MM.1S (cell line): ENCODE measurements at regions not wholly inside any gene's neighbourhood (a gene's known extent, or its start where the extent isn't known, plus 50 kb on each side); places are given as distances from the start of the nearest gene placed in this dataset.

Source experiments
- DNase-seq: peaks from one replicate; pipeline ENCODE4 v3.0.0-alpha.2; 2015
- H2AFZ ChIP-seq: fragments of 300-600 bp; sonication (generic); 2 replicates; pipeline ENCODE4 v1.6.0; 2016; ENCODE audit warnings: antibody characterized with exemption, low read length
- H3F3A ChIP-seq: fragments of 300-600 bp; sonication (generic); 2 replicates; pipeline ENCODE4 v1.6.1; 2016; ENCODE audit warnings: mild to moderate bottlenecking, antibody characterized with exemption, low read length, moderate library complexity, mixed read lengths; ENCODE audit not compliant: insufficient read depth
- H3K27ac ChIP-seq: fragments of 300-600 bp; sonication (generic); 2 replicates; pipeline ENCODE4 v1.5.1; 2016; ENCODE audit warnings: mild to moderate bottlenecking, low read length
- H3K27me3 ChIP-seq: fragments of 300-600 bp; sonication (generic); replicated peaks from 2 replicates; pipeline ENCODE4 v1.6.0; 2016; ENCODE audit warnings: low read length; ENCODE audit not compliant: insufficient read depth
- H3K36me3 ChIP-seq: fragments of 300-600 bp; sonication (generic); replicated peaks from 2 replicates; pipeline ENCODE4 v1.6.1; 2016; ENCODE audit warnings: mild to moderate bottlenecking, low read length, mixed read lengths; ENCODE audit not compliant: insufficient read depth
- H3K4me1 ChIP-seq: fragments of 300-600 bp; sonication (generic); 2 replicates; pipeline ENCODE4 v1.6.1; 2016; ENCODE audit warnings: low read length, mixed read lengths
- H3K4me2 ChIP-seq: fragments of 300-600 bp; sonication (generic); 2 replicates; pipeline ENCODE4 v1.6.0; 2016; ENCODE audit warnings: low read depth, low read length
- H3K4me3 ChIP-seq: fragments of 300-600 bp; sonication (generic); 2 replicates; pipeline ENCODE4 v1.5.1; 2016; ENCODE audit warnings: low read length, mixed read lengths
- H3K79me2 ChIP-seq: fragments of 300-600 bp; sonication (generic); 2 replicates; pipeline ENCODE4 v1.6.1; 2016; ENCODE audit warnings: mixed run types, low read length, mixed read lengths
- H3K9ac ChIP-seq: fragments of 300-600 bp; sonication (generic); 2 replicates; pipeline ENCODE4 v1.6.1; 2016; ENCODE audit warnings: low read length, mixed read lengths
- H3K9me2 ChIP-seq: fragments of 300-600 bp; sonication (generic); replicated peaks from 2 replicates; pipeline ENCODE4 v1.6.1; 2016; ENCODE audit warnings: mild to moderate bottlenecking, low read length, mixed read lengths; ENCODE audit not compliant: insufficient read depth
- H3K9me3 ChIP-seq: fragments of 300-600 bp; sonication (generic); replicated peaks from 2 replicates; pipeline ENCODE4 v1.6.1; 2016; ENCODE audit warnings: mild to moderate bottlenecking, low read length, mixed read lengths; ENCODE audit not compliant: insufficient read depth
- H4K20me1 ChIP-seq: fragments of 300-600 bp; sonication (generic); 2 replicates; pipeline ENCODE4 v1.6.1; 2016; ENCODE audit warnings: mild to moderate bottlenecking, low read length, moderate library complexity, mixed read lengths; ENCODE audit not compliant: insufficient read depth
- EZH2 ChIP-seq: fragments of 300-600 bp; sonication (generic); optimal IDR thresholded peaks from 2 replicates; pipeline ENCODE3; 2017; ENCODE audit warnings: low read depth, mild to moderate bottlenecking, antibody characterized with exemption, low read length, mixed read lengths
- EZH2phosphoT487 ChIP-seq: fragments of 300-600 bp; sonication (generic); IDR thresholded peaks from 2 replicates; pipeline ENCODE4 v1.6.1; 2018; ENCODE audit warnings: antibody characterized with exemption, low read length
- TF ChIP-seq, protein P1 (sequence below): fragments of 300-600 bp; sonication (generic); IDR thresholded peaks from 2 replicates; pipeline ENCODE4 v1.5.1; 2016; ENCODE audit warnings: antibody characterized with exemption, low read length, mixed read lengths

DNA sequence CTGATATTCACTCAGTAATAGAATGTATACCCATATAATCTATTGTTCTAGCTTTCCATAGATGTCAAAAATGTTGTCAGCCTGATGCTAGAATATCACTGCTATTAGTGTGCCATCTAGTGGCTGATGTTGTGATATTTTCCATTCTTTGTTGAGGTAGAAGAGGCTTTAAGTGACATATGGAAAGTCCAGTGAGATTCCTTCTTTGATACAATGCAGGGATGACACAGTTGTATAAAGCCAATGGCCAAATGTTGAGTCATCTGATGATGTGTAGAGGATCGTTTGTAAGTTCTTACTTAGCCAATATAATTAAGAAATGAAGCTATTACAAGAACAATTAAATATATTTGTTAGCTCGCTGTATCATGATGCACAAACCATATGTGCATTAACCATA, 58.1 kb upstream of the PCED1B start:
- H3K4me2 ChIP-seq, result no peak overlapping the region
- no peak overlapping the region for H3K4me3 ChIP-seq
- no peaks in the 10 kb centered on the region for H3K9me3 ChIP-seq
- no peak overlapping the region for H2AFZ ChIP-seq
- H3K36me3 ChIP-seq, result no peaks in the 10 kb centered on the region
- no peak overlapping the region for H3K27ac ChIP-seq
- no peaks in the 10 kb centered on the region for H3F3A ChIP-seq
- peak; percentile 67 for DNase-seq
- no peaks in the 10 kb centered on the region for H3K79me2 ChIP-seq
- no peak overlapping the region for H3K9ac ChIP-seq
- no peaks in the 10 kb centered on the region for H3K9me2 ChIP-seq
- H4K20me1 ChIP-seq, result no peaks in the 10 kb centered on the region
- no peaks in the 10 kb centered on the region for H3K4me1 ChIP-seq
- no peaks in the 10 kb centered on the region for H3K27me3 ChIP-seq
- TF ChIP-seq EZH2, result no peak
- TF ChIP-seq, protein P1, sequence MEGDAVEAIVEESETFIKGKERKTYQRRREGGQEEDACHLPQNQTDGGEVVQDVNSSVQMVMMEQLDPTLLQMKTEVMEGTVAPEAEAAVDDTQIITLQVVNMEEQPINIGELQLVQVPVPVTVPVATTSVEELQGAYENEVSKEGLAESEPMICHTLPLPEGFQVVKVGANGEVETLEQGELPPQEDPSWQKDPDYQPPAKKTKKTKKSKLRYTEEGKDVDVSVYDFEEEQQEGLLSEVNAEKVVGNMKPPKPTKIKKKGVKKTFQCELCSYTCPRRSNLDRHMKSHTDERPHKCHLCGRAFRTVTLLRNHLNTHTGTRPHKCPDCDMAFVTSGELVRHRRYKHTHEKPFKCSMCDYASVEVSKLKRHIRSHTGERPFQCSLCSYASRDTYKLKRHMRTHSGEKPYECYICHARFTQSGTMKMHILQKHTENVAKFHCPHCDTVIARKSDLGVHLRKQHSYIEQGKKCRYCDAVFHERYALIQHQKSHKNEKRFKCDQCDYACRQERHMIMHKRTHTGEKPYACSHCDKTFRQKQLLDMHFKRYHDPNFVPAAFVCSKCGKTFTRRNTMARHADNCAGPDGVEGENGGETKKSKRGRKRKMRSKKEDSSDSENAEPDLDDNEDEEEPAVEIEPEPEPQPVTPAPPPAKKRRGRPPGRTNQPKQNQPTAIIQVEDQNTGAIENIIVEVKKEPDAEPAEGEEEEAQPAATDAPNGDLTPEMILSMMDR, result peak; percentile 67

DNA sequence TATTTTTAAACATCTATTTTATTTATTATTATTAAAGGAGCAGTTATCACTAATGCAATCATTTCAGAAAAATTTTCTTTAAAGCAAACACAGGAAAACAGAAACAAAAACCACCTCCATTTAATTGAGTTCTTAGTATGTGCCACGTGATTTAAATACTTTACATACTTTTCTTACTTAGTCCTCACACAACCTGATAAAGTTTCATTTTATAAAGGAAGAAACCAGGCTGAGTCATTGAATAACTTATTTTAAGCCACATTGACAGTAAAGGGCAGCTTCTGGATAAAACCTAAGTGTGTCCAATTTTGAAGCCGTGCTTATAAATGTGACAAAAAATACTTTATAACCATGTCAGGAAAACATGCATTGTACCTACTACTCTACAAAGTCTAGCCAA, 57.1 kb upstream of the PCED1B start:
- no peaks in the 10 kb centered on the region for H3K79me2 ChIP-seq
- H3K4me3 ChIP-seq, result no peak overlapping the region
- H3F3A ChIP-seq, result no peaks in the 10 kb centered on the region
- no peak overlapping the region for H3K9ac ChIP-seq
- TF ChIP-seq EZH2, result no peak
- H3K9me2 ChIP-seq, result no peaks in the 10 kb centered on the region
- no peaks in the 10 kb centered on the region for H3K4me1 ChIP-seq
- no peak overlapping the region for H2AFZ ChIP-seq
- DNase-seq, result no peak
- no peak overlapping the region for H3K4me2 ChIP-seq
- H4K20me1 ChIP-seq, result no peaks in the 10 kb centered on the region
- no peaks in the 10 kb centered on the region for H3K9me3 ChIP-seq
- no peak overlapping the region for H3K27ac ChIP-seq
- H3K27me3 ChIP-seq, result no peaks in the 10 kb centered on the region
- H3K36me3 ChIP-seq, result no peaks in the 10 kb centered on the region

DNA sequence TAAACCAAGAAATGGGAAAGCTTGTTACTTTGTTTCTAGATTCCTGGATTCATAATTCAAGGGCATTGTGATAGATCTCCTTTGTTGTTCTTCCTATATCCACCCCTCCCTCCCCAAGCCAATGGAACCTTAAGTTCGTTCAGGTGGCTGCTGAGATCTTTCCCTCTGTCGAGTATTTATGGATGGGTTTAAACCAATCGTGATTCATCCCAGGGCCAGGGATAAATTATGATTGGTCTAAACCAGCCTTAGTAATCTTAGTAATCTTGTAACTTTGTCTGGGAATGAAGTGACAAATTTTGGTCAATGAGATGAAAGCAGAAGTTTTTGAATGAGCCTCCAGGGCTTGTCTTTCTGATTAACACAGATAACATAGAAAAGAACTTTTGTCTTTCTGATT, 56.1 kb upstream of the PCED1B start:
- no peaks in the 10 kb centered on the region for H3K36me3 ChIP-seq
- no peak for DNase-seq
- no peaks in the 10 kb centered on the region for H3K9me3 ChIP-seq
- H3K4me3 ChIP-seq, result no peak overlapping the region
- H3K4me2 ChIP-seq, result no peak overlapping the region
- no peak overlapping the region for H3K9ac ChIP-seq
- no peaks in the 10 kb centered on the region for H3F3A ChIP-seq
- no peak overlapping the region for H2AFZ ChIP-seq
- no peaks in the 10 kb centered on the region for H3K27me3 ChIP-seq
- no peak overlapping the region for H3K27ac ChIP-seq
- H3K79me2 ChIP-seq, result no peaks in the 10 kb centered on the region
- H4K20me1 ChIP-seq, result no peaks in the 10 kb centered on the region
- no peaks in the 10 kb centered on the region for H3K9me2 ChIP-seq
- TF ChIP-seq EZH2, result no peak
- TF ChIP-seq EZH2phosphoT487, result no peak
- TF ChIP-seq, protein P1, result no peak
- H3K4me1 ChIP-seq, result no peaks in the 10 kb centered on the region

DNA sequence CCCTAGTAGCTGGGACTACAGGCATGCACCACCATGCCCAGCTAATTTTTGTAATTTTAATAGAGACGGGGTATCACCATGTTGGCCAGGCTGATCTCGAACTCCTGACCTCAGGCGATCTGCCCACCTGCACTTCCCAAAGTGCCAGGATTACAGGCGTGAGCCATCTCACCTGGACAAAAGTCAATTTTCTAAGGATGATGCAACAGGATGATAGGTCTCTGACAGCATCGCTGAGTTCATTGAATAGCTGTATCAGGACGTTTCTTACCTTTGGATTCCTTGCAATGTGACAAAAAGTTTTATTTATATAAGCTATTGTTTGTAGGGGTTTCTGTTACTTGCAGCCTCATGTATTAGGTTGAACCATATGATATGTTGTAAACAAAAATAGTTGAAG, 55.5 kb upstream of the PCED1B start:
- Histone ChIP-seq H3K27ac (no peak overlapping the region), H3K36me3 (no peaks in the 10 kb centered on the region), H3K4me1 (no peaks in the 10 kb centered on the region), H3K9ac (no peak overlapping the region), H3K9me3 (no peaks in the 10 kb centered on the region), H3F3A (no peaks in the 10 kb centered on the region), H3K27me3 (no peaks in the 10 kb centered on the region), H3K9me2 (no peaks in the 10 kb centered on the region), H2AFZ (no peak overlapping the region), H3K4me3 (no peak overlapping the region), H3K79me2 (no peaks in the 10 kb centered on the region), H3K4me2 (no peak overlapping the region), H4K20me1 (no peaks in the 10 kb centered on the region)
- TF ChIP-seq, protein P1, result no peak
- no peak for TF ChIP-seq EZH2phosphoT487
- TF ChIP-seq EZH2, result no peak
- DNase-seq, result no peak
